ENCODE measurements at regions not wholly inside any gene's neighbourhood (a gene's known extent, or its start where the extent isn't known, plus 50 kb on each side); places are given as distances from the start of the nearest gene placed in this dataset.

DNA sequence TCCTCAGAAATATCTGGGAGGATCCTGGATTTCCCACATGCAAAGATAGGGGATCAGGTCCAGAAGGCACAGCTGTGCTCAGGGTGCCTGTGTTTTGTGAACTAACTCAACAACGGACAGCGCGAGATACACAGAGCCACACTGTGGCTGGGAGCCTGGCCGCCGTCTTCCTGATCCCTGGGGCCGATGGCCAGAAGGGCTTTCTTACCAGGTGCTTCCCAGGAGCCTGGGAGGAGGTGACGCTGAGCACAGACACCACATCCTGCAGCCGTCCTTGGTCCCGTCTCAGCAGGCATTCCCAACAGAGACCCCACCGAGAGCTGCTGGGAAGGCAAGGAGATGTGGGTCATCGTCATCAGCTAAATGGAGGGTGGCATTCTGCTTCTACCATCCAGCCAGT is 144.6 kb upstream of the AFDN start (continued):
- peak; percentile 13; the same call in 1 of the 2 replicates for TF ChIP-seq RARA (CRISPR knock-in tag; IDR thresholded peaks at IDR 0.05)
- peak; percentile 24; the same call in 1 of the 2 replicates for TF ChIP-seq ZFX (CRISPR knock-in tag; IDR thresholded peaks at IDR 0.05; ENCODE audit: low read depth)
- peak; percentile 16; the same call in 1 of the 2 replicates for TF ChIP-seq ZNF383 (CRISPR knock-in tag; IDR thresholded peaks at IDR 0.05; ENCODE audit: borderline replicate concordance)
- TF ChIP-seq ZNF761 (CRISPR knock-in tag; conservative IDR thresholded peaks at IDR 0.05) = 0 out of 2 replicates have a peak, but pooled peaks have one; percentile 10
- TF ChIP-seq, protein P1, sequence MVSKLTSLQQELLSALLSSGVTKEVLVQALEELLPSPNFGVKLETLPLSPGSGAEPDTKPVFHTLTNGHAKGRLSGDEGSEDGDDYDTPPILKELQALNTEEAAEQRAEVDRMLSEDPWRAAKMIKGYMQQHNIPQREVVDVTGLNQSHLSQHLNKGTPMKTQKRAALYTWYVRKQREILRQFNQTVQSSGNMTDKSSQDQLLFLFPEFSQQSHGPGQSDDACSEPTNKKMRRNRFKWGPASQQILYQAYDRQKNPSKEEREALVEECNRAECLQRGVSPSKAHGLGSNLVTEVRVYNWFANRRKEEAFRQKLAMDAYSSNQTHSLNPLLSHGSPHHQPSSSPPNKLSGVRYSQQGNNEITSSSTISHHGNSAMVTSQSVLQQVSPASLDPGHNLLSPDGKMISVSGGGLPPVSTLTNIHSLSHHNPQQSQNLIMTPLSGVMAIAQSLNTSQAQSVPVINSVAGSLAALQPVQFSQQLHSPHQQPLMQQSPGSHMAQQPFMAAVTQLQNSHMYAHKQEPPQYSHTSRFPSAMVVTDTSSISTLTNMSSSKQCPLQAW (CRISPR knock-in tag; IDR thresholded peaks at IDR 0.05) = peak; percentile 70; the same call in 1 of the 2 replicates

DNA sequence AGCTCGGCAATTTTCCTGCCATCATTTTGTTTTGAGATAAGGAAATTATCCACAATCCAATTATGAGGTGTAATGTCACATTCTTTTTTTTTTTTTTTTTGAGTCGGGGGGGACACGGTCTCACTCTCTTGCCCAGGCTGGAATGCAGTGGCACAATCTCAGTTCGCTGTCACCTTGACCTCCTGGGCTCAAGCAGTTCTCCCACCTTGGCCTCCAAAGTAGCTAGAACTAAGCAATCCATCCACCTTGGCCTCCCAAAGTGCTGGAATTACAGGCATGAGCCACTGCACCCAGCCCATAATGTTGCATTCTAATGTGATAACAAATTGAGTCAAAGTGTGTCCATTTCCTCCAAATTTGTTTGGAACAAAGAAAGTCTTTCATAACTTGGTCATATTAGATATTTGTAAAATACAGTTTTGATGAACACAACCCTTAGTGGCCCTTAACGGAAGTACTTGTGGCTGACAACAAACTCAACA is 144.1 kb upstream of the AFDN start:
- no peaks in the 10 kb centered on the region for H3K27me3 ChIP-seq (ENCODE audit: control insufficient read depth in 1 of 2, insufficient read depth in 2 of 2, low read length in 2 of 2)
- CTCF ChIA-PET (ENCODE audit: low intra/inter-chr PET ratio, low total read pairs) = no interaction called here
- TF ChIP-seq SRY (CRISPR knock-in tag; IDR thresholded peaks at IDR 0.05) = 0 out of 2 replicates have a peak, but pooled peaks have one; percentile 8
- peak; percentile 29; the same call in 1 of the 2 replicates for TF ChIP-seq ZNF225 (CRISPR knock-in tag; IDR thresholded peaks at IDR 0.05)
- TF ChIP-seq, protein P2, sequence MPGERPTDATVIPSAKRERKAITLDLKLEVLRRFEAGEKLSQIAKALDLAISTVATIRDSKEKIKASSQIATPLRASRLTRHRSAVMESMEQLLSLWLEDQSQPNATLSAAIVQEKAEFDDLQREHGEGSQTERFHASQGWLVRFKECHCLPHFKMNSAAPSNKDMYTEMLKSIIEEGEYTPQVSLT (CRISPR knock-in tag; IDR thresholded peaks at IDR 0.05; ENCODE audit: borderline replicate concordance, low read depth) = peak; percentile 56; the same call in 1 of the 2 replicates
- peak; percentile 7; the same call in 1 of the 2 replicates for TF ChIP-seq ZNF317 (CRISPR knock-in tag; IDR thresholded peaks at IDR 0.05)
- 0 out of 2 replicates have a peak, but pooled peaks have one; percentile 21 for TF ChIP-seq ZNF431 (CRISPR knock-in tag; IDR thresholded peaks at IDR 0.05; ENCODE audit: borderline replicate concordance, low read depth)
- 0 out of 2 replicates have a peak, but pooled peaks have one; percentile 10 for TF ChIP-seq ZNF775 (CRISPR knock-in tag; IDR thresholded peaks at IDR 0.05; ENCODE audit: borderline replicate concordance)
- no peak for TF ChIP-seq ZKSCAN1 (IDR thresholded peaks at IDR 0.05; ENCODE audit: low read length)
- TF ChIP-seq, protein P3, sequence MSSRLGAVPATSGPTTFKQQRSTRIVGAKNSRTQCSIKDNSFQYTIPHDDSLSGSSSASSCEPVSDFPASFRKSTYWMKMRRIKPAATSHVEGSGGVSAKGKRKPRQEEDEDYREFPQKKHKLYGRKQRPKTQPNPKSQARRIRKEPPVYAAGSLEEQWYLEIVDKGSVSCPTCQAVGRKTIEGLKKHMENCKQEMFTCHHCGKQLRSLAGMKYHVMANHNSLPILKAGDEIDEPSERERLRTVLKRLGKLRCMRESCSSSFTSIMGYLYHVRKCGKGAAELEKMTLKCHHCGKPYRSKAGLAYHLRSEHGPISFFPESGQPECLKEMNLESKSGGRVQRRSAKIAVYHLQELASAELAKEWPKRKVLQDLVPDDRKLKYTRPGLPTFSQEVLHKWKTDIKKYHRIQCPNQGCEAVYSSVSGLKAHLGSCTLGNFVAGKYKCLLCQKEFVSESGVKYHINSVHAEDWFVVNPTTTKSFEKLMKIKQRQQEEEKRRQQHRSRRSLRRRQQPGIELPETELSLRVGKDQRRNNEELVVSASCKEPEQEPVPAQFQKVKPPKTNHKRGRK (CRISPR knock-in tag; IDR thresholded peaks at IDR 0.05) = 0 out of 2 replicates have a peak, but pooled peaks have one; percentile 55
- TF ChIP-seq ZFP82 (CRISPR knock-in tag; IDR thresholded peaks at IDR 0.05; ENCODE audit: borderline replicate concordance) = no peak
- no peak for TF ChIP-seq SETDB1 (CRISPR knock-in tag; IDR thresholded peaks at IDR 0.05; ENCODE audit: borderline replicate concordance)
- TF ChIP-seq DMAP1 (CRISPR knock-in tag; IDR thresholded peaks at IDR 0.05) = no peak

More for the DNA sequence above, 144.1 kb upstream of the AFDN start:
- Histone ChIP-seq H3K79me2 (ENCODE audit: insufficient read depth, low read length) (peaks cover 3% of the 10 kb centered on the region), H3K4me3 (replicated peaks in 1 of 3; ENCODE audit: insufficient read depth in 1 of 3, low read depth in 2 of 3, low read length in 3 of 3) (peak overlapping the region in 1 of 3 experiments; percentile 31; a peak in 1 of 6 replicates), H2AFZ (ENCODE audit: low read length) (no peak overlapping the region), H3K9me3 (ENCODE audit: low read length) (no peaks in the 10 kb centered on the region), H3K4me1 (ENCODE audit: insufficient read depth, low read length) (peaks cover 84% of the 10 kb centered on the region), H3K4me2 (ENCODE audit: low read depth, low read length) (peak overlapping the region; percentile 60), H3K27ac (ENCODE audit: extremely low read length, insufficient read depth, low read length) (peak overlapping the region; percentile 96), H4K20me1 (ENCODE audit: insufficient read depth, low read length) (no peaks in the 10 kb centered on the region), H3K9ac (ENCODE audit: insufficient read depth, low read depth, low read length) (peak overlapping the region; percentile 64), H3K36me3 (replicated peaks in 1 of 2; ENCODE audit: control insufficient read depth in 1 of 2, insufficient read depth in 2 of 2, low read length in 2 of 2) (no peaks in the 10 kb centered on the region)
- BruUV-seq (replicated peaks) = TSS peak; percentile 89
- peak; percentile 27 for ATAC-seq
- no peak for FAIRE-seq
- intact Hi-C loops (cut with micrococcal nuclease; ENCODE audit: unreplicated experiment) (loop anchor here (1.0 to 5.0 kb wide), 5 partner anchors 7 to 145 kb away; partner anchors contain the start of gene AFDN), in situ Hi-C loops (cut with HindIII; ENCODE audit: extremely low pct_ligation_motif_present, low pct_unique_long_range_greater_than_20kb) (no loop called here)
- POLR2A ChIA-PET = interaction anchor here (0.5 to 3.6 kb wide), 20 partner anchors 9 to 182 kb away, joined by 3 to 30 read pairs (median 4); no protein-coding TSS in a partner anchor
- WGBS (ENCODE audit: low lambda C conversion rate) = 17% methylated on average over 5 of the region's 5 CpGs
- DNase-seq (ENCODE audit: low spot score) = no peak
